Upper lobe of left lung (tissue), 6 donors: ENCODE measurements at regions not wholly inside any gene's neighbourhood (a gene's known extent, or its start where the extent isn't known, plus 50 kb on each side); places are given as distances from the start of the nearest gene placed in this dataset.

Experiments
- ATAC-seq, 2 donors: fragments of 200-7000 bp; cut with Tn5 transposase; one replicate each; pipeline ENCODE4 v1.9.1; 2022; ENCODE audit warnings: mild to moderate bottlenecking in 2 of 2, moderate library complexity in 2 of 2; ENCODE audit not compliant: low FRiP score in 2 of 2
- DNase-seq, 2 donors: peaks; one replicate each; pipeline ENCODE4 v3.0.0-alpha.2; 2019 to 2020
- H3K27ac ChIP-seq, 4 donors: fragments of 200-600 bp; sonication (generic); one replicate each; pipeline ENCODE4 v1.5.1; 2016 to 2019
- H3K27me3 ChIP-seq, 4 donors: fragments of 200-600 bp; sonication (generic); one replicate each; pipeline ENCODE4 v1.5.1; 2017 to 2019
- H3K36me3 ChIP-seq, 4 donors: fragments of 200-600 bp; sonication (generic); one replicate each; pipeline ENCODE4 v1.5.1; 2016 to 2019
- H3K4me1 ChIP-seq, 4 donors: fragments of 200-600 bp; sonication (generic); one replicate each; pipeline ENCODE4 v1.5.1; 2018 to 2019
- H3K4me3 ChIP-seq, 4 donors: fragments of 200-600 bp; sonication (generic); one replicate each; pipeline ENCODE4 v1.5.1; 2017 to 2019; ENCODE audit warnings: mild to moderate bottlenecking in 2 of 4, moderate library complexity in 1 of 4
- H3K9me3 ChIP-seq, 4 donors: fragments of 200-600 bp; sonication (generic); one replicate each; pipeline ENCODE4 v1.5.1; 2018 to 2019
- CTCF ChIP-seq, 6 experiments: fragments of 450-650 bp in 4 of 6; fragments of 200-600 bp in 2 of 6; sonication (generic) in 2 of 6; IDR thresholded peaks; one replicate each; pipeline ENCODE4 v1.5.1; 2016 to 2019; ENCODE audit warnings: antibody characterized with exemption in 6 of 6
- EP300 ChIP-seq, 4 donors: sonication (generic); formaldehyde crosslinking; IDR thresholded peaks; one replicate each; pipeline ENCODE4 v1.5.1; 2017; ENCODE audit warnings: antibody characterized with exemption in 4 of 4, control low read depth in 2 of 4
- POLR2A ChIP-seq, 4 donors: fragments of 450-650 bp; IDR thresholded peaks; one replicate each; pipeline ENCODE4 v1.5.1; 2016 to 2017; ENCODE audit warnings: antibody characterized with exemption in 4 of 4, mild to moderate bottlenecking in 2 of 4
- POLR2AphosphoS5 ChIP-seq, 2 donors: sonication (generic); formaldehyde crosslinking; IDR thresholded peaks; one replicate each; pipeline ENCODE4 v1.5.1; 2017; ENCODE audit warnings: antibody characterized with exemption in 2 of 2
- WGBS, 2 donors: methylation state at CpG; one replicate each; pipeline ENCODE4 v1.1.5; 2017 to 2018; 5-methylcytosine and 5-hydroxymethylcytosine counted together
- donor health status: DM: no; HTN: no; CAD: no; lungs with moderate emphysema.
- donor health status: DM: no; HTN: yes; CAD: no; lungs with severe emphysema.

GRCh38 chr10:3353235-3353634 is 180.7 kb upstream of the PITRM1 start:
- no peak overlapping the region for H3K27ac ChIP-seq
- no peaks in the 10 kb centered on the region for H3K4me1 ChIP-seq
- no peak for DNase-seq
- no peak overlapping the region for H3K4me3 ChIP-seq
- no peak for ATAC-seq
- TF ChIP-seq POLR2A (IDR thresholded peaks at IDR 0.05) = no peak
- TF ChIP-seq POLR2AphosphoS5 (IDR thresholded peaks at IDR 0.05) = no peak
- no peak for TF ChIP-seq CTCF (IDR thresholded peaks at IDR 0.05)
- TF ChIP-seq EP300 (IDR thresholded peaks at IDR 0.05) = no peak
- 41 to 43% methylated on average over 2 of the region's 2 CpGs for WGBS, 2 donors
- no peaks in the 10 kb centered on the region for H3K27me3 ChIP-seq
- no peaks in the 10 kb centered on the region for H3K9me3 ChIP-seq
- no peaks in the 10 kb centered on the region for H3K36me3 ChIP-seq

GRCh38 chr10:3350617-3351258 is 178.2 kb upstream of the PITRM1 start:
- H3K4me3 ChIP-seq = no peak overlapping the region
- no peaks in the 10 kb centered on the region for H3K9me3 ChIP-seq
- TF ChIP-seq POLR2AphosphoS5 (IDR thresholded peaks at IDR 0.05) (no peak), EP300 (IDR thresholded peaks at IDR 0.05) (no peak), POLR2A (IDR thresholded peaks at IDR 0.05) (no peak), CTCF (IDR thresholded peaks at IDR 0.05) (no peak)
- no peak for ATAC-seq
- WGBS, 2 donors = 55 to 56% methylated on average over 14 of the region's 14 CpGs
- H3K4me1 ChIP-seq = no peaks in the 10 kb centered on the region
- no peaks in the 10 kb centered on the region for H3K27me3 ChIP-seq
- H3K36me3 ChIP-seq = no peaks in the 10 kb centered on the region
- no peak overlapping the region for H3K27ac ChIP-seq
- DNase-seq = no peak

- 85 to 91% methylated on average over 11 of the region's 11 CpGs for WGBS, 2 donors
- DNase-seq (no peak), ATAC-seq (no peak)
- TF ChIP-seq POLR2A (IDR thresholded peaks at IDR 0.05) (no peak), CTCF (IDR thresholded peaks at IDR 0.05) (no peak), EP300 (IDR thresholded peaks at IDR 0.05) (no peak)
- Histone ChIP-seq H3K27ac (no peak overlapping the region), H3K4me1 (no peaks in the 10 kb centered on the region), H3K27me3 (no peaks in the 10 kb centered on the region), H3K36me3 (no peaks in the 10 kb centered on the region), H3K4me3 (no peak overlapping the region), H3K9me3 (no peaks in the 10 kb centered on the region)
Observed at GRCh38 chr10:3350205-3350604, 177.6 kb upstream of the PITRM1 start.

GRCh38 chr10:3348564-3348963 is 176.0 kb upstream of the PITRM1 start:
- 93 to 94% methylated on average over 6 of the region's 6 CpGs for WGBS, 2 donors
- H3K9me3 ChIP-seq = no peaks in the 10 kb centered on the region
- no peak for ATAC-seq
- no peak for TF ChIP-seq POLR2AphosphoS5 (IDR thresholded peaks at IDR 0.05)
- no peak for TF ChIP-seq CTCF (IDR thresholded peaks at IDR 0.05)
- no peak for TF ChIP-seq EP300 (IDR thresholded peaks at IDR 0.05)
- no peak for TF ChIP-seq POLR2A (IDR thresholded peaks at IDR 0.05)
- no peak overlapping the region for H3K4me3 ChIP-seq
- no peaks in the 10 kb centered on the region for H3K4me1 ChIP-seq
- no peaks in the 10 kb centered on the region for H3K27me3 ChIP-seq
- no peak overlapping the region for H3K27ac ChIP-seq
- H3K36me3 ChIP-seq = no peaks in the 10 kb centered on the region
- DNase-seq = no peak
